MCF 10A (cell line): ENCODE measurements at regions not wholly inside any gene's neighbourhood (a gene's known extent, or its start where the extent isn't known, plus 50 kb on each side); places are given as distances from the start of the nearest gene placed in this dataset.
A peak's percentile ranks its signal among the peaks of the same experiment; 100 is the strongest.

Source experiments
- BruUV-seq: library from RNA; stranded (reverse); fragments of 400-500 nt; replicated peaks from 2 replicates; lab custom pipeline; 2021; lab: Mats Ljungman, UMichigan
- CTCF ChIA-PET: fragments of 300-600 bp; sonication (Branson Sonifier 250); formaldehyde crosslinking; extraction: SDS; loops from one replicate; lab custom pipeline; 2021; ENCODE audit warnings: antibody characterized with exemption, inconsistent platforms; lab: Yijun Ruan, JAX
- POLR2A ChIA-PET: fragments of 300-600, 350-650 bp; sonication (Branson Sonifier 250); formaldehyde crosslinking; extraction: SDS; loops from one replicate; lab custom pipeline; 2020; ENCODE audit warnings: antibody characterized with exemption, inconsistent platforms; lab: Yijun Ruan, JAX
- DNase-seq: peaks from one replicate; pipeline ENCODE4 v3.0.0-alpha.2; 2018; ENCODE audit not compliant: unreplicated experiment
- H3K27ac Mint-ChIP-seq: one replicate; pipeline ENCODE4 v1.8.0; 2022; ENCODE audit warnings: mild to moderate bottlenecking, low read depth, mixed read lengths; ENCODE audit not compliant: unreplicated experiment
- H3K27me3 Mint-ChIP-seq: one replicate; pipeline ENCODE4 v1.8.0; 2022; ENCODE audit warnings: mixed read lengths; ENCODE audit not compliant: insufficient read depth, unreplicated experiment
- H3K36me3 Mint-ChIP-seq: one replicate; pipeline ENCODE4 v1.8.0; 2022; ENCODE audit warnings: mild to moderate bottlenecking, moderate library complexity, mixed read lengths; ENCODE audit not compliant: insufficient read depth, unreplicated experiment
- H3K4me1 Mint-ChIP-seq: one replicate; pipeline ENCODE4 v1.8.0; 2022; ENCODE audit warnings: mixed read lengths; ENCODE audit not compliant: insufficient read depth, unreplicated experiment
- H3K4me3 Mint-ChIP-seq: one replicate; pipeline ENCODE4 v1.8.0; 2022; ENCODE audit warnings: mild to moderate bottlenecking, moderate library complexity, mixed read lengths; ENCODE audit not compliant: unreplicated experiment
- H3K9me3 Mint-ChIP-seq: one replicate; pipeline ENCODE4 v1.8.0; 2022; ENCODE audit warnings: mixed read lengths; ENCODE audit not compliant: unreplicated experiment
- intact Hi-C: fragments of 100-400 bp; cut with micrococcal nuclease; formaldehyde crosslinking; loops from 2 replicates; pipeline ENCODE4 v1.14.1; 2022
- TF ChIP-seq, protein P1 (sequence below): fragments of 200-600 bp; IDR thresholded peaks from one replicate; pipeline ENCODE4 v1.8.0; 2022; ENCODE audit warnings: antibody characterized with exemption, mild to moderate bottlenecking; ENCODE audit not compliant: unreplicated experiment

DNA sequence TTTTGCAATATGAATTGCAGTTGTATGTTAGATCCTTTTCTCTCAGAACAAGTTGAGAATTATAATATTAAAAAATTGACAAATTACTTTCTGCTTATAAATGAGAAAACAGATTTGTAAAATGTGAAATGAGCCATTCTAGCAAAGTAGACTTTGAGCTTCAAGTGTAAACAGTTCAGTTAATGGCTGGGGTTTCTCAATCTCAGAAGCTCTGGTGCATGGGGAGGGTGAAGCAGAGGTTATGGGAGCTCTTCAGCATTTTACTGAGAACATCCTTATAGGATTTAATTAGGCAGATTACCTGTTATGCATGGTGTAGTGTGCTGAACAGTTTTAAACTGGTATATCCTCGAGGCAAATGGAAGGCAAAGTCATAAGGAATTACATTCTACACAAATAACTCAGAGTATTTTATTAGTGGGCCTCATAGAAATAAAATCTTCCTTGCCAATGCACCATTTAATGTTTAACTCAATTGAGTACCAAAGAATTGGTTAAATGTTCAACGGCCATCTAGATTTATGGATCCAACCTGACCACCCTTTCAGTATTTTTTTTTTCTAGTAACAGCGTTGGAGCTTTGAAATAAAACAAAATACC is 1143.6 kb upstream of the ADGRL2 start:
- TF ChIP-seq, protein P1, sequence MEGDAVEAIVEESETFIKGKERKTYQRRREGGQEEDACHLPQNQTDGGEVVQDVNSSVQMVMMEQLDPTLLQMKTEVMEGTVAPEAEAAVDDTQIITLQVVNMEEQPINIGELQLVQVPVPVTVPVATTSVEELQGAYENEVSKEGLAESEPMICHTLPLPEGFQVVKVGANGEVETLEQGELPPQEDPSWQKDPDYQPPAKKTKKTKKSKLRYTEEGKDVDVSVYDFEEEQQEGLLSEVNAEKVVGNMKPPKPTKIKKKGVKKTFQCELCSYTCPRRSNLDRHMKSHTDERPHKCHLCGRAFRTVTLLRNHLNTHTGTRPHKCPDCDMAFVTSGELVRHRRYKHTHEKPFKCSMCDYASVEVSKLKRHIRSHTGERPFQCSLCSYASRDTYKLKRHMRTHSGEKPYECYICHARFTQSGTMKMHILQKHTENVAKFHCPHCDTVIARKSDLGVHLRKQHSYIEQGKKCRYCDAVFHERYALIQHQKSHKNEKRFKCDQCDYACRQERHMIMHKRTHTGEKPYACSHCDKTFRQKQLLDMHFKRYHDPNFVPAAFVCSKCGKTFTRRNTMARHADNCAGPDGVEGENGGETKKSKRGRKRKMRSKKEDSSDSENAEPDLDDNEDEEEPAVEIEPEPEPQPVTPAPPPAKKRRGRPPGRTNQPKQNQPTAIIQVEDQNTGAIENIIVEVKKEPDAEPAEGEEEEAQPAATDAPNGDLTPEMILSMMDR = no peak
- Mint-ChIP-seq H3K27ac (no peak overlapping the region), H3K9me3 (no peaks in the 10 kb centered on the region), H3K36me3 (no peaks in the 10 kb centered on the region), H3K4me3 (no peak overlapping the region), H3K27me3 (no peaks in the 10 kb centered on the region), H3K4me1 (peaks cover 15% of the 10 kb centered on the region)
- intact Hi-C loops = no loop called here
- no TSS peak for BruUV-seq
- ChIA-PET CTCF (interaction anchor here (0.6 to 1.6 kb wide), 4 partner anchors 9 to 1078 kb away, joined by 3 to 6 read pairs (median 4); no protein-coding TSS in a partner anchor), POLR2A (interaction anchor here (0.8 kb wide), 2 partner anchors 16 to 23 kb away, joined by 3 read pairs; no protein-coding TSS in a partner anchor)
- no peak for DNase-seq

GRCh38 chr1:80656641-80657040 is 1144.1 kb upstream of the ADGRL2 start:
- no peaks in the 10 kb centered on the region for H3K36me3 Mint-ChIP-seq
- peak; percentile 59 for DNase-seq
- H3K4me1 Mint-ChIP-seq = peaks cover 15% of the 10 kb centered on the region
- no peaks in the 10 kb centered on the region for H3K9me3 Mint-ChIP-seq
- H3K27me3 Mint-ChIP-seq = no peaks in the 10 kb centered on the region
- no TSS peak for BruUV-seq
- TF ChIP-seq, protein P1 = no peak
- CTCF ChIA-PET = interaction anchor here (0.6 to 1.6 kb wide), 3 partner anchors 10 to 45 kb away, joined by 3 to 6 read pairs (median 4); no protein-coding TSS in a partner anchor
- H3K4me3 Mint-ChIP-seq = no peak overlapping the region
- no peak overlapping the region for H3K27ac Mint-ChIP-seq
- intact Hi-C loops = no loop called here
- POLR2A ChIA-PET = interaction anchor here (0.8 kb wide), 2 partner anchors 16 to 22 kb away, joined by 3 read pairs; no protein-coding TSS in a partner anchor

GRCh38 chr1:80656014-80656636 is 1144.6 kb upstream of the ADGRL2 start:
- Mint-ChIP-seq H3K9me3 (no peaks in the 10 kb centered on the region), H3K4me3 (no peak overlapping the region), H3K27me3 (no peaks in the 10 kb centered on the region), H3K27ac (no peak overlapping the region), H3K4me1 (peaks cover 15% of the 10 kb centered on the region), H3K36me3 (no peaks in the 10 kb centered on the region)
- no TSS peak for BruUV-seq
- peak; percentile 47 for DNase-seq
- ChIA-PET CTCF (interaction anchor here (0.6 to 1.6 kb wide), 4 partner anchors 10 to 44 kb away, joined by 3 to 6 read pairs (median 4); no protein-coding TSS in a partner anchor), POLR2A (interaction anchor here (0.7 to 0.8 kb wide), 3 partner anchors 17 to 272 kb away, joined by 3 read pairs; no protein-coding TSS in a partner anchor)
- TF ChIP-seq, protein P1 = peak; percentile 30
- intact Hi-C loops = no loop called here

GRCh38 chr1:80646053-80646452 is 1154.7 kb upstream of the ADGRL2 start:
- POLR2A ChIA-PET = no interaction called here

More at GRCh38 chr1:80646053-80646452, 1154.7 kb upstream of the ADGRL2 start:
- intact Hi-C loops = no loop called here
- CTCF ChIA-PET = no interaction called here
- BruUV-seq = no TSS peak
- Mint-ChIP-seq H3K36me3 (no peaks in the 10 kb centered on the region), H3K27ac (no peak overlapping the region), H3K27me3 (no peaks in the 10 kb centered on the region), H3K4me3 (no peak overlapping the region), H3K9me3 (no peaks in the 10 kb centered on the region), H3K4me1 (no peaks in the 10 kb centered on the region)
- DNase-seq = no peak
- TF ChIP-seq, protein P1 = no peak
